HepG2 (cell line): ENCODE measurements at regions not wholly inside any gene's neighbourhood (a gene's known extent, or its start where the extent isn't known, plus 50 kb on each side); places are given as distances from the start of the nearest gene placed in this dataset.
"Not testable (repeated sequence)": the region's sequence is repeated elsewhere in the genome, so short reads cannot be mapped to it uniquely, and the experiment has no call there.

Experiments used
- ATAC-seq: fragments of 200-7000 bp; cut with Tn5 transposase; 3 replicates; pipeline ENCODE4 v1.9.1; 2020; ENCODE audit warnings: mild to moderate bottlenecking, moderate library complexity
- BruUV-seq: library from RNA; stranded (reverse); fragments of 400-500 nt; replicated peaks from 2 replicates; lab custom pipeline; 2021; lab: Mats Ljungman, UMichigan
- CTCF ChIA-PET: fragments of 300-600 bp; formaldehyde crosslinking; extraction: SDS; loops from one replicate; lab custom pipeline; 2021; ENCODE audit warnings: low total read pairs, inconsistent platforms, low intra/inter-chr PET ratio; lab: Yijun Ruan, JAX
- POLR2A ChIA-PET: fragments of 350-600 bp; sonication (Branson Sonifier 250); formaldehyde crosslinking; loops from one replicate; lab custom pipeline; 2020; ENCODE audit warnings: antibody characterized with exemption, inconsistent platforms; lab: Yijun Ruan, JAX
- DNase-seq: peaks from one replicate; pipeline ENCODE4 v3.0.0-alpha.2; 2015; ENCODE audit warnings: low spot score
- FAIRE-seq: peaks from 3 replicates; lab custom pipeline; 2011; peaks lifted over from hg19 to GRCh38; lab: Jason Lieb, UNC
- H2AFZ ChIP-seq: one replicate; pipeline ENCODE4 v1.6.1; 2011; ENCODE audit warnings: low read length, inconsistent platforms
- H3K27ac ChIP-seq: fragments of 300-600 bp; 3 replicates; pipeline ENCODE4 v1.8.0; 2011; ENCODE audit warnings: mixed run types, mild to moderate bottlenecking, mixed read lengths, low read length, inconsistent platforms; ENCODE audit not compliant: insufficient read depth; ENCODE audit errors: extremely low read length
- H3K27me3 ChIP-seq, 2 experiments: fragments of 200-600 bp in 1 of 2; 2 replicates in 1 of 2; 3 replicates in 1 of 2; pipeline versions ENCODE4 v1.6.0 to v1.8.0; 2011; ENCODE audit warnings: low read length in 2 of 2, mild to moderate bottlenecking in 2 of 2, moderate library complexity in 2 of 2, inconsistent platforms in 1 of 2; ENCODE audit not compliant: insufficient read depth in 2 of 2, control insufficient read depth in 1 of 2
- H3K36me3 ChIP-seq, 2 experiments: fragments of 200-600 bp in 1 of 2; replicated peaks in 1 of 2; 2 replicates in 1 of 2; 3 replicates in 1 of 2; pipeline versions ENCODE4 v1.5.1 to v1.8.0; 2011; ENCODE audit warnings: low read length in 2 of 2, inconsistent platforms in 1 of 2; ENCODE audit not compliant: insufficient read depth in 2 of 2, control insufficient read depth in 1 of 2
- H3K4me1 ChIP-seq: 2 replicates; pipeline ENCODE4 v1.5.1; 2012; ENCODE audit warnings: low read length, inconsistent platforms; ENCODE audit not compliant: insufficient read depth
- H3K4me2 ChIP-seq: 2 replicates; pipeline ENCODE4 v1.6.0; 2011; ENCODE audit warnings: low read depth, low read length, inconsistent platforms
- H3K4me3 ChIP-seq, 3 experiments: fragments of 200-600 bp in 1 of 3; sonication (generic), shearing (Covaris generic) in 1 of 3; replicated peaks in 1 of 3; 2 replicates each; pipeline ENCODE4 v1.5.1; 2011 to 2016; ENCODE audit warnings: low read length in 3 of 3, inconsistent platforms in 2 of 3, low read depth in 2 of 3, mild to moderate bottlenecking in 2 of 3, control low read depth in 1 of 3, mixed read lengths in 1 of 3; ENCODE audit not compliant: insufficient read depth in 1 of 3
- H3K79me2 ChIP-seq: one replicate; pipeline ENCODE4 v1.6.1; 2011; ENCODE audit warnings: low read length, inconsistent platforms; ENCODE audit not compliant: insufficient read depth
- H3K9ac ChIP-seq: 2 replicates; pipeline ENCODE4 v1.6.0; 2011; ENCODE audit warnings: mild to moderate bottlenecking, low read depth, low read length, inconsistent platforms; ENCODE audit not compliant: insufficient read depth
- H3K9me3 ChIP-seq: 2 replicates; pipeline ENCODE4 v1.5.1; 2012; ENCODE audit warnings: mild to moderate bottlenecking, low read length
- H4K20me1 ChIP-seq: 2 replicates; pipeline ENCODE4 v1.6.0; 2011; ENCODE audit warnings: inconsistent platforms, mild to moderate bottlenecking, low read length, moderate library complexity; ENCODE audit not compliant: insufficient read depth
- WGBS: methylation state at CpG from one replicate; pipeline ENCODE4 v1.1.6; 2017; ENCODE audit warnings: low lambda C conversion rate; 5-methylcytosine and 5-hydroxymethylcytosine counted together
- in situ Hi-C: cut with HindIII; loops from 2 replicates; pipeline ENCODE4 v1.10.0; 2017; ENCODE audit warnings: low pct_unique_long_range_greater_than_20kb; ENCODE audit not compliant: extremely low pct_ligation_motif_present
- intact Hi-C: fragments of 100-400 bp; cut with micrococcal nuclease; formaldehyde crosslinking; loops from one replicate; pipeline ENCODE4 v1.10.0; 2022; ENCODE audit not compliant: unreplicated experiment

- POLR2A ChIA-PET, H2AFZ ChIP-seq, H3K4me3 ChIP-seq, in situ Hi-C loops, intact Hi-C loops, BruUV-seq, CTCF ChIA-PET, H3K4me1 ChIP-seq, H3K27me3 ChIP-seq, H3K79me2 ChIP-seq, DNase-seq, H3K27ac ChIP-seq, H3K9me3 ChIP-seq, H3K4me2 ChIP-seq, H3K36me3 ChIP-seq, FAIRE-seq, H4K20me1 ChIP-seq, H3K9ac ChIP-seq: not testable (repeated sequence)
- ATAC-seq = peak; percentile 28; the same call in 1 of the 3 replicates
- WGBS = no CpG with 5 or more reads among the region's 1 CpG
These were observed 134.9 kb upstream of the NBPF26 start for GRCh38 chr1:120588811-120589210.

DNA sequence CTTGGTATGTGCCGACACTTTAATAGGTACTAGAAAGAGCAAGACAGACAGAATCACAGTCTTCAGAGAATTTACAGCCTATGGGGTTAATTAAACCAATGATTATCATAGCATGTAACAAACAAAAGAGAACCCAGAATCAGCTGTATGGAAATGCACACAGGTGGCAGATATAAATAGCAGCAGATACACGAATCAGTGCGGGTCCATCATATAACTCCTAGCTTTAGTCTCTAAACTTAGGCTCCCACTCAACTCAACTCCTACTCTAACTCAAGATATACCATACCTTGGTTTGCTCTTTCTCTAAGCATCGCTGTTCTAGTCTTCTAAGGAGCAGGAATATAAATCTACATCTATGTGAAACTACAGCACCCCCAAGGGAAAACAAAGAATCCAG is 132.0 kb upstream of the NBPF26 start:
- CTCF ChIA-PET, intact Hi-C loops, in situ Hi-C loops, H3K4me3 ChIP-seq, H3K79me2 ChIP-seq, H3K9me3 ChIP-seq, H3K9ac ChIP-seq, ATAC-seq, H4K20me1 ChIP-seq, H3K4me2 ChIP-seq, H3K36me3 ChIP-seq, H3K27me3 ChIP-seq, FAIRE-seq, DNase-seq, H3K4me1 ChIP-seq, H2AFZ ChIP-seq, POLR2A ChIA-PET, H3K27ac ChIP-seq, BruUV-seq: not testable (repeated sequence)
- WGBS = 26% methylated on average over 3 of the region's 4 CpGs

- POLR2A ChIA-PET, H3K4me3 ChIP-seq, ATAC-seq, intact Hi-C loops, in situ Hi-C loops, FAIRE-seq, H3K36me3 ChIP-seq, H3K4me1 ChIP-seq, BruUV-seq, DNase-seq, H3K27me3 ChIP-seq, H3K9me3 ChIP-seq, H4K20me1 ChIP-seq, H3K79me2 ChIP-seq, H3K4me2 ChIP-seq, H2AFZ ChIP-seq, H3K9ac ChIP-seq, CTCF ChIA-PET, H3K27ac ChIP-seq: not testable (repeated sequence)
- WGBS = no CpG with 5 or more reads among the region's 3 CpGs
These were observed 130.8 kb upstream of the NBPF26 start for GRCh38 chr1:120592943-120593342.

DNA sequence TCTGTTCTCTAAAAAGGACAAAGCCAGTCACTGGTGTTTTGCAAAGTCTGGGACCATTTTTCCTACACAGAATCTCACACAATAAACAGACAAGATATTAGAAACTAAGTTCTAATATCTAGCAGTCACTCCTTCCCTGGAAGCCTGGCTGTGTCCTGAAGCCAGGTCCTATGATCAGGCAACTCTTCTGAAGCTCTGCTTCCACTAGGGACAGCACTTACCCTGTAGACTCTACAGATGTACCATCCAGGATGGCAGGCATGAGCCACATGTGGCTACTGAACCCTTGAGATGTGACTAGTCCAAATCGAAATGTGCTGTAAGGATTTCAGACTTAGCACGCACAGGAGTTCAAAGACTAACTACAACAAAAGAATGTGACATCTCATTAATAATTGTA is 130.1 kb upstream of the NBPF26 start:
- H3K9me3 ChIP-seq, intact Hi-C loops, H3K27me3 ChIP-seq, H3K9ac ChIP-seq, DNase-seq, H3K79me2 ChIP-seq, H2AFZ ChIP-seq, FAIRE-seq, H4K20me1 ChIP-seq, POLR2A ChIA-PET, CTCF ChIA-PET, H3K4me3 ChIP-seq, H3K4me2 ChIP-seq, H3K36me3 ChIP-seq, BruUV-seq, H3K27ac ChIP-seq, in situ Hi-C loops, H3K4me1 ChIP-seq: not testable (repeated sequence)
- no CpG with 5 or more reads among the region's 2 CpGs for WGBS
- ATAC-seq = peak; percentile 79
